Activated naive CD8-positive, alpha-beta T cell treated with anti-CD3 and anti-CD28 coated beads, Interleukin-2, amount 50 U/mL, for 24 hours (primary cell): ENCODE measurements at regions not wholly inside any gene's neighbourhood (a gene's known extent, or its start where the extent isn't known, plus 50 kb on each side); places are given as distances from the start of the nearest gene placed in this dataset.
"Not testable (repeated sequence)": the region's sequence is repeated elsewhere in the genome, so short reads cannot be mapped to it uniquely, and the experiment has no call there.

Source experiments
- ATAC-seq: fragments of 150-1000 bp; cut with Tn5 transposase; one replicate; pipeline ENCODE4 v1.10.0; 2021
- DNase-seq: peaks from one replicate; pipeline ENCODE4 v3.0.0; 2021
- H3K27ac Mint-ChIP-seq: one replicate; pipeline ENCODE4 v1.8.0; 2021; ENCODE audit warnings: mild to moderate bottlenecking, mixed read lengths
- H3K27me3 Mint-ChIP-seq: one replicate; pipeline ENCODE4 v1.8.0; 2021; ENCODE audit warnings: mixed read lengths
- H3K36me3 Mint-ChIP-seq: one replicate; pipeline ENCODE4 v1.8.0; 2021; ENCODE audit warnings: low read depth, mixed read lengths
- H3K4me1 Mint-ChIP-seq: one replicate; pipeline ENCODE4 v1.8.0; 2021; ENCODE audit warnings: mixed read lengths
- H3K4me3 Mint-ChIP-seq: one replicate; pipeline ENCODE4 v1.8.0; 2021; ENCODE audit warnings: mild to moderate bottlenecking, moderate library complexity, mixed read lengths
- H3K9me3 Mint-ChIP-seq: one replicate; pipeline ENCODE4 v1.8.0; 2021; ENCODE audit warnings: mixed read lengths

DNA sequence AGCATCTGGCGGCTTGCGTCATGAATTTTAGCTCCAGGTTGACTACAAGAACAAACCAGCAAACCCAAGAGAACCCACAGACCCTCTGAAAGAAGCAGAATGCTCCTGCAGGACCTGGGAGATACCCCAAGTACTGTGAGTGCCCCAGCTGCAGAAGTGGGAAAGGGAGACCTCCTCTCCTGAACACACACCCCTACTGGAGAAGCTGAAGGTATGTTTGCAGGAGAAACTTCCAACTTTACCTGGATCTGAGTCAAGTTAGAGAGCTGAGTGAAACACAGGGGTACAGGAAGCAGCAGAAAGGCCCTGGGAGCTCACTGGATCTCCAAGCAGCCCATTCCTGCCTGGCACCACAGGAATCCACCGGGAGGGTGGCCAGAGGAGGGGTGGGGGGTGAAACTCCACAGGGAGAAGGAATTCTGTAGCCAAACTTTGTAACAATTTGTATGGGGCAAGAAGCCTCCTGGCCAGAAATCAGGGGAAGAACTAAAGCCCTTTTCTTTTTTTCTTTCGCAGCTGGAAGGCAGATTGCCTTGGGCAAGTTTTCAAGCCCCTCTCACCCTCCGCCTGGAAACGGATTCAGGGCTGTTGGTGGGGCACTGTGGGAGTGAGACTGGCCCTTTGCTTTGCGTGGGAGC lies 576.2 kb downstream of the BNC2 start:
- ATAC-seq = no peak
- H3K4me3 Mint-ChIP-seq = no peak overlapping the region
- H3K27ac Mint-ChIP-seq = no peak overlapping the region
- peaks cover 3% of the 10 kb centered on the region for H3K27me3 Mint-ChIP-seq
- DNase-seq = no peak
- no peaks in the 10 kb centered on the region for H3K4me1 Mint-ChIP-seq
- no peaks in the 10 kb centered on the region for H3K36me3 Mint-ChIP-seq
- H3K9me3 Mint-ChIP-seq = peaks cover 4% of the 10 kb centered on the region

DNA sequence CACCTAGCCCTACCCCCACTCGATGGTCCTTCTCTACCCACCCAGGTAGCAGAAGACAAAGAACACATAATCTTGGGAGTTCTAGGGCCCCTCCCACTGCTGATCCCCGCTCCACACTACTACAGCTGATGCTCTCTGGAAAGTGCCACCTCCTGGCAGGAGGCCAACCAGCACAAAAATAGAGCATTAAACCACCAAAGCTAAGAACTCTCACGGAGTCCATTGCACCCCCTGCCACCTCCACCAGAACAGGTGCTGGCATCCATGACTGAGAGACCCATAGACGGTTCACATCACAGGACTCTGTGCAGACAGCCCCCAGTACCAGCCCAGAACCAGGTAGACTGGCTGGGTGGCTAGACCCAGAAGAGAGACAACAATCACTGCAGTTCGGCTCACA lies 575.5 kb downstream of the BNC2 start:
- not testable (repeated sequence) for H3K9me3 Mint-ChIP-seq, H3K4me3 Mint-ChIP-seq, H3K4me1 Mint-ChIP-seq, H3K27me3 Mint-ChIP-seq, H3K36me3 Mint-ChIP-seq, H3K27ac Mint-ChIP-seq, ATAC-seq, DNase-seq

DNA sequence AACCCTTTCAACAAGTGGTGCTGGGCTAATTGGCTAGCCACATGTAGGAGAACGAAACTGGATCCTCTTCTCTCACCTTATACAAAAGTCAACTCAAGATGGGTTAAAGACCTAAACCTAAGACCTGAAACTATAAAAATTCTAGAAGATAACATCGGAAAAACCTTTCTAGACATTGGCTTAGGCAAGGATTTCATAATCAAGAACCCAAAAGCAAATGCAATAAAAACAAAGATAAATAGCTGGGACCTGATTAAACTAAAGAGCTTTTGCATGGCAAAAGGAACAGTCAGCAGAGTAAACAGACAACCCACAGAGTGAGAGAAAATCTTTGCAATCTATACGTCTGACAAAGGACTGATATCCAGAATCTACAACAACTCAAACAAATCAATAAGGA lies 571.1 kb downstream of the BNC2 start:
- ATAC-seq, H3K36me3 Mint-ChIP-seq, H3K4me3 Mint-ChIP-seq, DNase-seq, H3K27ac Mint-ChIP-seq, H3K4me1 Mint-ChIP-seq, H3K9me3 Mint-ChIP-seq, H3K27me3 Mint-ChIP-seq: not testable (repeated sequence)

DNA sequence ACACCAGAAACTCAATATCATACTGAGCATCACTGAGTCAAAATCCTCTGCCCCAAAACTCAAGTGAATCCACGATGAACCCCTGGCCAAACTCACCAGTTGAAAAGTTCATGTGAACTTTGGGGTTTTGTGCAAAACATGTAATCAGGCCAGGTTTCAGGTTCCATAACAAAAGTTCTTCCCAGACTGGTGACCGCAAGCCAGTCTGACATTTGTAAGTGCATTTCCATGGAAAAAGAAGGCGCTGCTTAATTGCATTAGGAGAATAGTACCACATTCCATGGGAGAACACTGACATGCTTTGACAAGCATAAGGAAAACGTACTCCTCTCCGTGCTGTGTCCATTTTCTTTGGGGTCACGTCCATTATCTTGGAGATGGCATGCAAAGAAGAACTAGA lies 567.0 kb downstream of the BNC2 start:
- no peak for DNase-seq
- Mint-ChIP-seq H3K9me3 (peaks cover 4% of the 10 kb centered on the region), H3K27ac (no peak overlapping the region), H3K4me1 (no peaks in the 10 kb centered on the region), H3K27me3 (no peaks in the 10 kb centered on the region), H3K36me3 (no peaks in the 10 kb centered on the region), H3K4me3 (no peak overlapping the region)
- no peak for ATAC-seq

DNA sequence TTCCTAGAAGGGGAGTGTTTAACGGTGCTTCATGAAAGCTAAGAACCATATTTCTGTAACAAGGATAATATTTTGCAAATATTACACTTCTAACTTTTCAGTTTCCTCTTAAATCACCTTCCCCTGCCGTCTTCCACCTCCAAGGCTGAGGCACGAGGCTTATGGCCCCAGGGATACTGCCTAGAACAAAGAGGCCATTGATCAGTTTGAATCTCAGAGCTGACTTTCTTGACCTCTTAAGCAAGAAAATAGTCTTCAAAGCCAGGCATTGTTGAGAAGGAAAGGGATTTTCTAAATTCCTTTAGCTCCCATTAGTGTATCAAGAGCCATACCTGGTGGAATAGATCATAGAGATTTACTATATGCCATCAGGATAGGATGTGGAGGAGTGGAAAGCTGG lies 566.2 kb downstream of the BNC2 start:
- ATAC-seq = no peak
- Mint-ChIP-seq H3K27me3 (no peaks in the 10 kb centered on the region), H3K4me3 (no peak overlapping the region), H3K27ac (no peak overlapping the region), H3K9me3 (no peaks in the 10 kb centered on the region), H3K36me3 (no peaks in the 10 kb centered on the region), H3K4me1 (no peaks in the 10 kb centered on the region)
- no peak for DNase-seq

GRCh38 chr9:16306586-16306985 lies 563.9 kb downstream of the BNC2 start:
- H3K27ac Mint-ChIP-seq = no peak overlapping the region
- no peak for ATAC-seq
- no peaks in the 10 kb centered on the region for H3K9me3 Mint-ChIP-seq
- DNase-seq = no peak
- H3K4me3 Mint-ChIP-seq = no peak overlapping the region
- H3K4me1 Mint-ChIP-seq = no peaks in the 10 kb centered on the region
- no peaks in the 10 kb centered on the region for H3K27me3 Mint-ChIP-seq
- no peaks in the 10 kb centered on the region for H3K36me3 Mint-ChIP-seq

DNA sequence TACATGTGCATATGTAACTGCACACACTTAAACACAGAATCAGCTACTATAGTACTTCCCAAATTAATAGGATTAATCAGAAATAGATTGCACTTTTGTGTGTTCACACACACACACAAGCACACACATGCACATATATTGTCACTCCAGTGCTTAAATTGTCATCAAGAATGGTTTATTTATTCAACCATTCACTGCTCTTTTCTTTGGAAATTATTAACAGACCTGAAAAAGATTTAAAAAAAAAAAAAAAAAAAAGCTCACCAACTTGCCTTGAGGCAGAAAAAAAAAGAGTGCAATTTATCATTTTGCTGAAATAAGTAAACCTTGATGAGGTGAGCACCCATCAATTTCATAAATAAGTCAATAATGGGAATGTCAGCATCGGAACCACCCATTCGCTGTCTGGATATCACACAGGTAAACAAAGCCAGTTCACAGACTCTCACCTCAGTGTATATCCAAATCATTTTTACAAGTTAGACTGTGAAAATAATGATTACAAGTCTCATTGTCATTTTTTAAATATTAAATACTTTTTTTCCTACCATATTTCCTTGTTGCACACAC lies 562.8 kb downstream of the BNC2 start:
- H3K9me3 Mint-ChIP-seq = no peaks in the 10 kb centered on the region
- H3K27ac Mint-ChIP-seq = no peak overlapping the region

GRCh38 chr9:16308645-16309044 lies 561.8 kb downstream of the BNC2 start:
- peaks cover 2% of the 10 kb centered on the region for H3K27me3 Mint-ChIP-seq
- H3K36me3 Mint-ChIP-seq = no peaks in the 10 kb centered on the region
- no peak overlapping the region for H3K4me3 Mint-ChIP-seq
- no peaks in the 10 kb centered on the region for H3K9me3 Mint-ChIP-seq
- DNase-seq = no peak
- H3K4me1 Mint-ChIP-seq = no peaks in the 10 kb centered on the region
- H3K27ac Mint-ChIP-seq = no peak overlapping the region
- no peak for ATAC-seq

More for the DNA sequence above, 562.8 kb downstream of the BNC2 start:
- no peak overlapping the region for H3K4me3 Mint-ChIP-seq
- no peaks in the 10 kb centered on the region for H3K36me3 Mint-ChIP-seq
- no peak for DNase-seq
- no peaks in the 10 kb centered on the region for H3K27me3 Mint-ChIP-seq
- no peaks in the 10 kb centered on the region for H3K4me1 Mint-ChIP-seq
- ATAC-seq = no peak

DNA sequence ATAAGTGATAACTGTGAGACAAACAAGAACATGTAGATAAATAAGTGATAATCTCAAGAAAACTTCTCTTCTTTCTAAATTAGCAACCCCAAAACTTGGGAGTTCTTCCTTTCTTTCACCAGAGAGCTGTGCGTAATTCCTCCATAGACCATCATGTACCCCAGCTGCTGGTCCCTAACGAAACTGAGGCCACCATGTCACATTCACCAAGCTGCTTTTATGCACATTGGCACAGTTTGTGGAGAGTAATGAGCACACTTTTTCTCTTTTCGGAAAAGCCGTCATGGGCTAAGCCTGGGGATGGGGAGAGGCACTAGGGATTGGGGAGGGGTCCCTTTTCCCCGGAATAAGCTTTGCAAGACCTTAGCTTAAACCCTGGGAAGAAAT lies 561.4 kb downstream of the BNC2 start:
- ATAC-seq = no peak
- H3K27ac Mint-ChIP-seq = no peak overlapping the region
- H3K9me3 Mint-ChIP-seq = no peaks in the 10 kb centered on the region
- no peaks in the 10 kb centered on the region for H3K4me1 Mint-ChIP-seq
- H3K27me3 Mint-ChIP-seq = peaks cover 2% of the 10 kb centered on the region
- no peak overlapping the region for H3K4me3 Mint-ChIP-seq
- H3K36me3 Mint-ChIP-seq = no peaks in the 10 kb centered on the region
- DNase-seq = no peak

DNA sequence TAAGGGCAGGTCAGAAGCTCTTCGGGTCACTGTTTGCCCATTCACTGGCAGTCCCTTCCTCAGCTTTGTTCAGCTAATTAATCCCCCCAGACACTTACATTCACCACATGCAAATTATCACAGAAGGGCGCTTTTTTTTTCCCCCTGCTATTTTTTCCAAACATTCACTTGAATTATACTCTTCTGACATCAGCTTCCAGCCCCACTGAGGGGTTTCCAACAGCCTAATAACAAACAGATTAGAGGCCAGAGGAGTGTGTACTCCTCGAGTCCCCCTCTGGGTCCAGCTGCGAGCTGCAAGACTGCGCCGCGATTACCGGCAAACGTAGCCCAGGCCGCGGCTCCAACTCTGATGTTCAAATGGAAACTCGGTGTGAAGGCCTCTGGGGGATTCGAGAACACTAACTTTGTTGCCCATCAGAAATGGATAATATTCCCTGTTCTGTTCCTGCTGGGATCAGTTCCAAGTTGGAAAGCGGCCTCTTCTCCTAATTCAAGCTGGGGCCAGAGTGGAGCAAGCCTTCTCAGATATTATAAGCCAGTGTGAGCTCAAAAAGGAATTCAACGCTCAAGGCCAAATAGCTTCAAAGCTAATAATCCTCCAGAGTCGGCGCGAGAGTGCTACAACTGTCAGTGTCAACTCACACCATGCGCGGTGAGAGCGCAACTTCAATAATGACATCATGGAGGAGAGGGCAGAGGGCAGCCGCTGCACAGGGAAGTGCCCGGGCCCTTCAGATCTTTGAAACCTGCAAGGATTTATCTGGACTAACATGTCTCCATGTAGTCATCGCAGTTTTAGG lies 560.8 kb downstream of the BNC2 start:
- Mint-ChIP-seq H3K27me3 (peaks cover 2% of the 10 kb centered on the region), H3K9me3 (no peaks in the 10 kb centered on the region), H3K27ac (no peak overlapping the region), H3K36me3 (no peaks in the 10 kb centered on the region), H3K4me1 (no peaks in the 10 kb centered on the region), H3K4me3 (no peak overlapping the region)
- ATAC-seq = no peak
- no peak for DNase-seq

- H3K9me3 Mint-ChIP-seq = no peaks in the 10 kb centered on the region
- no peak overlapping the region for H3K4me3 Mint-ChIP-seq
- DNase-seq (no peak), ATAC-seq (no peak)
- H3K36me3 Mint-ChIP-seq = no peaks in the 10 kb centered on the region
- H3K27me3 Mint-ChIP-seq = peaks cover 2% of the 10 kb centered on the region
- H3K4me1 Mint-ChIP-seq = no peaks in the 10 kb centered on the region
- H3K27ac Mint-ChIP-seq = no peak overlapping the region
Measured at GRCh38 chr9:16310278-16311110, 560.0 kb downstream of the BNC2 start.

DNA sequence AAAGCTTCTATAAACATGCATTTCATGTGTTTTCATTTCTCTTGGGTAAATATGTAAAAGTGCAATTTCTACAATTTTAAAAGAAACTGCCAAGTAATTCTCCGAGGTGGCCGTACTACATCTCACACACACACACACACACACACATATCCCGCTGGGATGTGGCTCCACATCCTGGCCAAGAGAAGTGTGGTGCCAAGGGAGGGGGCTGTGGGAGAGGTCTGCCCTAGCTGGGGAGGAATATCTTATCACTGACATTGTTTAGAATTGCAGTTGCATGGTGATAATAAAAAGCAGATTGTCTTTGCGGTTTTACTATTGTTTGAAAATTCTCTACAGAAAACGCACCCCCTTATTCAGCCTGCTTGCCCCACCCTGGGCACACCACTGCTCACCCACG lies 558.4 kb downstream of the BNC2 start:
- Mint-ChIP-seq H3K36me3 (no peaks in the 10 kb centered on the region), H3K27me3 (peaks cover 2% of the 10 kb centered on the region), H3K9me3 (no peaks in the 10 kb centered on the region), H3K27ac (no peak overlapping the region), H3K4me3 (no peak overlapping the region), H3K4me1 (no peaks in the 10 kb centered on the region)
- ATAC-seq (no peak), DNase-seq (no peak)

DNA sequence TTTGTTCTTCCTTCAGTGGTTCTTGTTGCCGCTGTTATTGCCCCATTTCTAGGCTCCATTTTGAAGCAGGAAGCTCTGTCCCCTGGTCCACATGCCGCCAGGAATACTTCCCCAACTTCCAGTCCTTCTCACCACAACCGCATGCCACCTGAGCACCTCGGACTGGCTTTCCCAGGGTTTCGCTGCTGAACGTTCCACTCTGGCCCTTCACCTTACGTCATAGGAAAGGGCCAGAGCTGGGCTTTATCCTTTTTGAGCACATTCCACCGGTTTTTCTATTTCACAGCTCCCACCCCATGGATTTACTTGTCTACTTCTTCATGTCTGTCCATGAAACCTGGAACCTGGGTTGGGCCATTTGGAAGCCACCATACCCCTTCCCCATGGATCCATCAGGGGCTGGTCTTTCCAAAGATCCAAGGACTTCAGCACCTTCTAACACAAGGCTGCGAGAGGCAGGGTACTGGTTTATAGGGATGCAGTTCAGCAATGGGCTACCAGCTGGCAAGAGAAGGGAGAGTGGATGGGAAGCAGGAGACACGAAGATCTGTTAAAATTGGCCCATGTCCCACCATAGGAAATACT lies 557.4 kb downstream of the BNC2 start:
- Mint-ChIP-seq H3K4me1 (no peaks in the 10 kb centered on the region), H3K4me3 (no peak overlapping the region), H3K27ac (no peak overlapping the region), H3K27me3 (peaks cover 2% of the 10 kb centered on the region), H3K9me3 (no peaks in the 10 kb centered on the region), H3K36me3 (no peaks in the 10 kb centered on the region)
- ATAC-seq = no peak
- DNase-seq = no peak

DNA sequence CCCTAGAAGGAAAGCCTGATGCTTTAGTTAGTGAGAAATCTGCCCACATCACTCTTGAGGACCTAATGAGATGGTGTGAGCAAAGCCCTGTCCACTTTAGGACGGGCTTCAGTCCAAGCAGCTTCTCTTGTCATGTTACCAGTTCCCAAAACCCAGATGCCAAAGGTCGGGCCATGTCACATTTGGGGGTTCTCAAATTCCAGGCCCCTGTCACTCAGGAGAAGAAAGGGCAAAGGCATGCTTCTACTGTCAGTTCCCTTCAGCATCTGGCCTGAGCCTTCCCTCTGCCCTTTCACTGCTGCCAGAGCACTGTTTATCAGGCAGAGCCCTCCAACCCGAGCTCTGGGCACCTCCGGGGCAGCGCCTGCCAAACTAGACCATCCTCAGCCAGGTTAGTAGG lies 556.0 kb downstream of the BNC2 start:
- H3K9me3 Mint-ChIP-seq = no peaks in the 10 kb centered on the region
- H3K27me3 Mint-ChIP-seq = peaks cover 2% of the 10 kb centered on the region
- no peak overlapping the region for H3K4me3 Mint-ChIP-seq
- no peak for DNase-seq
- no peak overlapping the region for H3K27ac Mint-ChIP-seq
- no peak for ATAC-seq
- no peaks in the 10 kb centered on the region for H3K4me1 Mint-ChIP-seq
- H3K36me3 Mint-ChIP-seq = no peaks in the 10 kb centered on the region
